ENCODE measurements at regions not wholly inside any gene's neighbourhood (a gene's known extent, or its start where the extent isn't known, plus 50 kb on each side); places are given as distances from the start of the nearest gene placed in this dataset.

GRCh38 chr11:134541951-134542350 lies 129.9 kb upstream of the B3GAT1 start (continued):
- no peak for TF ChIP-seq FOSL1 (IDR thresholded peaks at IDR 0.05; ENCODE audit: insufficient read depth, low read depth, low read length)
